ENCODE measurements at regions not wholly inside any gene's neighbourhood (a gene's known extent, or its start where the extent isn't known, plus 50 kb on each side); places are given as distances from the start of the nearest gene placed in this dataset.
A peak's percentile ranks its signal among the peaks of the same experiment; 100 is the strongest.

DNA sequence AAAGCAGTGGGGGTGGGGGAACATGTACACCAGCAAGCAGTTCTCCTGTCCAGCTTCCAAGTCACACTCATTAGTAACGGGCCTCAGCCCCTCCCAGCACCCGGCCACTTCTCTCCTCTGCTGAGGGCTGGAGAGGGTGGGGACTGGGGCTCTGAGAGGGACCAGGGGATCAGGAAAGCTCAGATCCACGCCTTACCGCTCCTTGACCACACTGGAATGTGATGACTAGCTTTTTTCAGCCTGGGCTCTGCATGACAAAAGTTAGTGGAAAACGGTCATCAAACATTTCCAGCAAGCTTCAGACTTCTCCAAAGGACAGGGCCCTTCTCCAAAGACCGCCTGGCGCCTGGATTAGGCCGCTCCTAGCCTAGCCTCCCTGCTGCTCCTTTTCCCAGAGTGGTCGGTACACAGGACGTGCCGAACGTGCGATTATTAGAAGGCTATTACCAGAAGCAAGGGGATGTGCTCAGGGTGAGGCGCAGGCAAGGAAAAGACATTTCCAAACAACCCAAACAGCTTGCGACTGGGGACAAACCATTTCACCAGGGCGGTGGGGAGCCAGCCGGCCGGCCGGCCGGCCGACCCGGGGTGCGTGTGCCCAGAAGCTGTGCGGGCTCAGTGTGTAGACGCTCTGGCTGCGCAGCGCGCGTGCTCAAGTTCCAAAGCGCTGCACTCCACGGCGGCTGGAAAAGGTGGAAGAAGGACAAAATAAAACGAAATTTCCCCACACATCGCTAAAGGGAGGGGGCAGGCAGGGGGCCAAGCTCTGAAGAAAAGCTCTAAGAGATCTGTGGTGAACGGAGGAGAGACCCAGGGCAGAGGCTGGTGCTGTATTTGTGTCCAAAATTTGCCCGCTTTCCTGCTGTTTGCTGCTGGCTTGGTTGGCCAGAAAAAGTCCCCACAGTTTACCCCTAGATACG lies 51.0 kb upstream of the SSR3 start:
- Mint-ChIP-seq H3K36me3 (peaks cover 3% of the 10 kb centered on the region), H3K4me3 (peak overlapping the region; percentile 83), H3K27me3 (peaks cover 20% of the 10 kb centered on the region), H3K4me1 (peaks cover 26% of the 10 kb centered on the region), H3K27ac (peak overlapping the region; percentile 68), H3K9me3 (no peaks in the 10 kb centered on the region)
- no peak for DNase-seq
- ATAC-seq (ENCODE audit: low read depth) = no peak
- POLR2A ChIA-PET = no interaction called here

DNA sequence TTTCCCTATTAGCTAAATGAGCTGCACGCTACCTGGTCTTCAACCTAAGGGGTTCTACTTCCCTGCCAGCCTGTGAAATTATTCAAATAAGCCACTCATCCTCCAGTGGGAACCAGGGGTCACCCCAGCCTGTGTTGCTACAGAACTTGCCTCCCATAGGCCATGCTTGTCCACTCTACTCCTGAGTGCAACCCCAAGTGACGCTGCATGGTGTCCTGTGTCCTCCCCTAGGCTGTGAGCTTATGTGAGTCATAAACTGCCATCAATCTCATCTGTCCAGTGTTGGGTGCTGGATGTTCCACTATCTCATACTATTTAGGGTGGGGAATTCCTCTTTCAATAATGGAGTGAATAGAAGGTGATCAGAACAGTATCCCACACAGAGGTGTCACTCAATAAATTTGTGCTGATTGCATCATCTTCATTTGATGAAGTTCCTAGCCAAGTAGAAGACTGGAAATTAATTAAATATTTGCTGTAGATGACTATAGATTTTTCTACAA lies 49.8 kb upstream of the SSR3 start:
- no peaks in the 10 kb centered on the region for H3K9me3 Mint-ChIP-seq
- POLR2A ChIA-PET = no interaction called here
- H3K27me3 Mint-ChIP-seq = peaks cover 18% of the 10 kb centered on the region
- ATAC-seq (ENCODE audit: low read depth) (no peak), DNase-seq (no peak)
- H3K4me1 Mint-ChIP-seq = peaks cover 23% of the 10 kb centered on the region
- H3K4me3 Mint-ChIP-seq = no peak overlapping the region
- H3K36me3 Mint-ChIP-seq = peaks cover 1% of the 10 kb centered on the region
- H3K27ac Mint-ChIP-seq = no peak overlapping the region
